Lung (tissue), 11 donors: ENCODE measurements at regions not wholly inside any gene's neighbourhood (a gene's known extent, or its start where the extent isn't known, plus 50 kb on each side); places are given as distances from the start of the nearest gene placed in this dataset.

Source experiments
- ATAC-seq: fragments of 200-7000 bp; cut with Tn5 transposase; one replicate; pipeline ENCODE4 v1.9.1; 2020; ENCODE audit warnings: moderate number of reproducible peaks; ENCODE audit not compliant: insufficient read depth, low FRiP score
- DNase-seq, 3 donors: peaks; one replicate each; pipeline ENCODE4 v3.0.0-alpha.2; 2013 to 2017
- H3K27ac ChIP-seq, 2 donors: one replicate each; pipeline ENCODE4 v1.5.1; 2013; ENCODE audit warnings: mild to moderate bottlenecking in 2 of 2, moderate library complexity in 2 of 2, control low read depth in 1 of 2, inconsistent platforms in 1 of 2, low read depth in 1 of 2, low read length in 1 of 2
- H3K27me3 ChIP-seq, 3 donors: one replicate each; pipeline ENCODE4 v1.5.1; 2013; ENCODE audit warnings: low read length in 2 of 3; ENCODE audit not compliant: control insufficient read depth in 3 of 3, insufficient read depth in 3 of 3
- H3K36me3 ChIP-seq, 4 donors: one replicate each; pipeline ENCODE4 v1.5.1; 2013; ENCODE audit warnings: low read length in 4 of 4, mild to moderate bottlenecking in 1 of 4, moderate library complexity in 1 of 4; ENCODE audit not compliant: control insufficient read depth in 4 of 4, insufficient read depth in 4 of 4
- H3K4me1 ChIP-seq, 5 donors: one replicate each; pipeline ENCODE4 v1.5.1; 2013; ENCODE audit warnings: low read length in 5 of 5, mild to moderate bottlenecking in 2 of 5, moderate library complexity in 1 of 5; ENCODE audit not compliant: control insufficient read depth in 5 of 5, insufficient read depth in 5 of 5
- H3K4me3 ChIP-seq: one replicate; pipeline ENCODE4 v1.5.1; 2013; ENCODE audit warnings: mild to moderate bottlenecking, control low read depth, moderate library complexity
- H3K9ac ChIP-seq, 2 donors: one replicate each; pipeline ENCODE4 v1.5.1; 2013; ENCODE audit warnings: low read length in 2 of 2, control low read depth in 1 of 2; ENCODE audit not compliant: insufficient read depth in 1 of 2
- H3K9me3 ChIP-seq, 4 donors: one replicate each; pipeline ENCODE4 v1.5.1; 2013; ENCODE audit warnings: low read length in 3 of 4, mild to moderate bottlenecking in 1 of 4, moderate library complexity in 1 of 4; ENCODE audit not compliant: control insufficient read depth in 4 of 4, insufficient read depth in 3 of 4
- WGBS, 2 donors: extraction: QIAGEN DNeasy Blood & Tissue Kit; methylation state at CpG; one replicate each; pipeline ENCODE4 v1.1.7; 2013; 5-methylcytosine and 5-hydroxymethylcytosine counted together
- TF ChIP-seq, protein P1 (sequence below): IDR thresholded peaks from 2 replicates; pipeline ENCODE4 v1.5.1; 2012; ENCODE audit warnings: mild to moderate bottlenecking; ENCODE audit errors: control extremely low read depth, extremely low read depth
- donor health status: control.
- donor health status: control.
- donor health status: Bipolar disorder and iron deficiency.
- donor health status: healthy.
- donor health status: DM: yes; HTN: yes; CAD: no.

DNA sequence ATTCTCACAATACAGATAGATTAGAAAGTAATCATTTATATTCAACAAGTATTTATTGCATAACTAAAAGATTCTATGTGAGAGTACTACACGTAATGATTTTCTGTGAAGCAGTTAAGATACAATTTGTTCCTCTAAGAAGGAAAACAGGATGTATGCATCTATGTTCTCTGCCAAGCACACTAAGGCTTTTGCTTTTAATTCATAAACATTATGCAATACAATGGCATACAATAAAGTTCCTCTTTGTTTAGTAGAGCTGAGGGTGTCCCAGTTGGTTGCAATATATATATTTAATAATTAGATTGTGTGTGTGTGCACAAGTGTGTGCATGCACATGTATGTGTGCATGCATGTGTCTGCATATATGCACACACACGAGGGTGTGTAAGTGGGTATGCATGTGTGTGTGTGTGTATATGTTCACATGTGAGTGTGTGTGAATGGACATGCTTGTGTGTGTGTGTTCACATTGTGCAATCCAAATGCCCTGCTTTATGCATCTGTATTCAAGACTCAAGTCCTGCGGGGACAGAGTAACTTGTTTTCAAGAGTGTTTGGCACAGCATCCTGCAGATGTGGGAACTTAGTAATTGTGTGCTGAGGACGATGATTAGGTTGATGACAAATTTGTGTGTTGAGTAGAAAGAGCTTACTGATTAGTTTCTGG lies 481.5 kb upstream of the KLF6 start:
- Histone ChIP-seq H3K36me3 (no peaks in the 10 kb centered on the region), H3K4me1 (peaks cover 0 to 44% (median 16%) of the 10 kb centered on the region in 5 donors), H3K9ac (no peak overlapping the region), H3K27me3 (no peaks in the 10 kb centered on the region), H3K9me3 (no peaks in the 10 kb centered on the region), H3K4me3 (no peak overlapping the region), H3K27ac (no peak overlapping the region)
- ATAC-seq (peak; percentile 19), DNase-seq (peak; percentile 84 to 99 (median 97))
- 33 to 37% methylated on average over 4 of the region's 4 CpGs for WGBS, 2 donors
- TF ChIP-seq, protein P1, sequence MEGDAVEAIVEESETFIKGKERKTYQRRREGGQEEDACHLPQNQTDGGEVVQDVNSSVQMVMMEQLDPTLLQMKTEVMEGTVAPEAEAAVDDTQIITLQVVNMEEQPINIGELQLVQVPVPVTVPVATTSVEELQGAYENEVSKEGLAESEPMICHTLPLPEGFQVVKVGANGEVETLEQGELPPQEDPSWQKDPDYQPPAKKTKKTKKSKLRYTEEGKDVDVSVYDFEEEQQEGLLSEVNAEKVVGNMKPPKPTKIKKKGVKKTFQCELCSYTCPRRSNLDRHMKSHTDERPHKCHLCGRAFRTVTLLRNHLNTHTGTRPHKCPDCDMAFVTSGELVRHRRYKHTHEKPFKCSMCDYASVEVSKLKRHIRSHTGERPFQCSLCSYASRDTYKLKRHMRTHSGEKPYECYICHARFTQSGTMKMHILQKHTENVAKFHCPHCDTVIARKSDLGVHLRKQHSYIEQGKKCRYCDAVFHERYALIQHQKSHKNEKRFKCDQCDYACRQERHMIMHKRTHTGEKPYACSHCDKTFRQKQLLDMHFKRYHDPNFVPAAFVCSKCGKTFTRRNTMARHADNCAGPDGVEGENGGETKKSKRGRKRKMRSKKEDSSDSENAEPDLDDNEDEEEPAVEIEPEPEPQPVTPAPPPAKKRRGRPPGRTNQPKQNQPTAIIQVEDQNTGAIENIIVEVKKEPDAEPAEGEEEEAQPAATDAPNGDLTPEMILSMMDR = no peak

DNA sequence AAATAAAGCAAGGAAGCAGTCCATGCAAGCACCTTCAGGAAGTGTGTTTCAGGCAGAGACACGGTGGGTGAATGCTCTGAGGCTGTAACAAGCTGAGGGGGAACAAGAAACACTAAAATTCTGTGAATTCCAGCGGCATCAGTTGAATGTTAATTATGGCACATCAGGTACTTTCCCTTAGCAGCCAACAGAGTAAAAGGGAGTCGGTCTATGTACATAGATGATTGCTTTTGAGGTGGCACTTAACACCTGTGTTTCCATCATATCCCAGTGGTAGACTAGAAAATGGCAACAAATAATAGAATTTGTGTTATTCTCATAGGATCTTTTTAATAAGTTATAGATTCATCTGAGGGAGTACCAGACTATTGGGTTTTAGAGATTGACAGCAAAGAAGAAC lies 481.0 kb upstream of the KLF6 start:
- H3K4me1 ChIP-seq = peaks cover 0 to 44% (median 16%) of the 10 kb centered on the region in 5 donors
- ATAC-seq = no peak
- no peaks in the 10 kb centered on the region for H3K36me3 ChIP-seq
- H3K27me3 ChIP-seq = no peaks in the 10 kb centered on the region
- H3K9ac ChIP-seq = no peak overlapping the region
- TF ChIP-seq, protein P1 = no peak
- H3K27ac ChIP-seq = no peak overlapping the region
- H3K4me3 ChIP-seq = no peak overlapping the region
- peak in 1 of 3 donors; percentile 53 for DNase-seq
- 54 to 68% methylated on average over 3 of the region's 3 CpGs for WGBS, 2 donors
- no peaks in the 10 kb centered on the region for H3K9me3 ChIP-seq

DNA sequence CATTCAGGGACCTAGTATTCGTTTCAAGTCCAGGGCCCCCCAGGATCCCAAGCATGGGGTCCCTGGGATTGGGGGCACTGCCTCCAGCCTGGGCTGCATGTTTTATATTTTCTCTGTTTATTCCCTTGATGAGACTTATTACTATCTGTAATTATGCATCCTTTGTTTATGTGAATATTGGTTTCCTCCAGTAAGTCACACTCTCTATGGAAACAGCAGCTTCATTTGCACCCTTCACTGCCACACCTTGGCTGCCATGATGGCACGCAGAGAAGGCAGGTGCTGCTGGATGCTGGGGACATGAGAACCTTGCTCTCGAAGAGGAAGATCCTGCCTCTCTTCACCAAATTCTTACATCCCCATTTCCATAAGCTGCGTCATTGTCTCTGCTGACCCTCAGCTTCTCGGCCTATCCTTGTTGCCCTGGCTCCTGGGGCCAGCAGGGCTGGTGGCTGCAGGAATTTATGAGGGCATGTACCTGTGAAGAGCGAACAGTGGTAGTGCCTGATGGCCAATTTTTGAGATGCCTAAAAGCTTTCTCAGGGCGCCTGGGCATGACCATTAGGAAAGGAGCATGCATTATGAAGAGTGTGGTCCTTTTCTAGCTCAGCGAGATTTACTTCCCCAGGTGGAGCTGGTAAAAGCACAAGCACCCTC lies 479.3 kb upstream of the KLF6 start:
- Histone ChIP-seq H3K36me3 (no peaks in the 10 kb centered on the region), H3K9ac (no peak overlapping the region), H3K27me3 (no peaks in the 10 kb centered on the region), H3K4me1 (peaks cover 0 to 41% (median 15%) of the 10 kb centered on the region in 5 donors), H3K4me3 (no peak overlapping the region), H3K27ac (peak overlapping the region in 1 of 2 donors; percentile 15), H3K9me3 (no peaks in the 10 kb centered on the region)
- no peak for DNase-seq
- TF ChIP-seq, protein P1 = no peak
- WGBS, 2 donors = 84 to 86% methylated on average over 8 of the region's 8 CpGs
- ATAC-seq = no peak

DNA sequence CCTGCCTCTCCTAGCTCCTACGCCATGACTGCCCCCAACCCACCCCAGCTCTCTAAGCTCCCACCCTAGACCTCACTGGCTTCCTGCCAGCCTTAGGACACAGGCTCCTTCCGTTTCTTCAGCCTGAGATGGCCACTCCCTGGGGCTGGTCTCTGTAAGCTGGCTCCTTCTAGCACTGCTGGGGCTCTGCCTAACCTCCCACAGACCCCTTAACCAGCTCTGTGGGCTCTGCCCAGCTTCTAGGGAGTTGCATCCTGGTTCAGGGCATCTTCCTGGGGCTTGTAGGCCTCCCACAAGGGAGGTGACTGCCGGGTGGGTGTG lies 478.6 kb upstream of the KLF6 start:
- H3K4me3 ChIP-seq = no peak overlapping the region
- TF ChIP-seq, protein P1 = no peak
- no peak overlapping the region for H3K9ac ChIP-seq
- peak in 2 of 3 donors; percentile 54 to 70 for DNase-seq
- no peaks in the 10 kb centered on the region for H3K27me3 ChIP-seq
- peaks cover 0 to 41% (median 17%) of the 10 kb centered on the region in 5 donors for H3K4me1 ChIP-seq
- no peaks in the 10 kb centered on the region for H3K36me3 ChIP-seq
- ATAC-seq = no peak
- H3K27ac ChIP-seq = peak overlapping the region in 1 of 2 donors; percentile 65
- 59 to 70% methylated on average over 3 of the region's 3 CpGs for WGBS, 2 donors
- H3K9me3 ChIP-seq = no peaks in the 10 kb centered on the region
